K562 (cell line): ENCODE measurements at regions not wholly inside any gene's neighbourhood (a gene's known extent, or its start where the extent isn't known, plus 50 kb on each side); places are given as distances from the start of the nearest gene placed in this dataset.

Source experiments
- ATAC-seq: fragments of 200-7000 bp; cut with Tn5 transposase; 3 replicates; pipeline ENCODE4 v1.9.1; 2020; ENCODE audit warnings: moderate library complexity
- BruUV-seq: library from RNA; stranded (reverse); fragments of 400-500 nt; replicated peaks from 2 replicates; lab custom pipeline; 2021; lab: Mats Ljungman, UMichigan
- CTCF ChIA-PET: fragments of 300-600 bp; formaldehyde crosslinking; extraction: SDS; loops from one replicate; lab custom pipeline; 2021; ENCODE audit warnings: low intra/inter-chr PET ratio; lab: Yijun Ruan, JAX
- POLR2A ChIA-PET: fragments of 300-600, 350-650 bp; sonication (Branson Sonifier 250); formaldehyde crosslinking; extraction: SDS; loops from one replicate; lab custom pipeline; 2021; ENCODE audit warnings: antibody characterized with exemption, inconsistent platforms; lab: Yijun Ruan, JAX
- DNase-seq, 4 experiments: peaks; one replicate each; pipeline versions ENCODE4 v3.0.0 to v3.0.0-alpha.2; 2011 to 2018; ENCODE audit warnings: low spot score in 3 of 4, mixed read lengths in 3 of 4; ENCODE audit errors: extremely low read depth in 1 of 4
- FAIRE-seq: peaks from 2 replicates; lab custom pipeline; 2011; peaks lifted over from hg19 to GRCh38; lab: Jason Lieb, UNC
- H2AFZ ChIP-seq: 2 replicates; pipeline ENCODE4 v1.6.0; 2011; ENCODE audit warnings: low read depth, low read length, control low read depth, inconsistent platforms
- H3K27ac ChIP-seq: fragments of 200-600 bp; 3 replicates; pipeline ENCODE4 v1.8.0; 2011; ENCODE audit warnings: low read depth, mild to moderate bottlenecking, control low read depth, inconsistent platforms, low read length, moderate library complexity, mixed read lengths; ENCODE audit errors: extremely low read depth
- H3K27me3 ChIP-seq, 2 experiments: fragments of 300-600 bp in 1 of 2; 2 replicates in 1 of 2; 3 replicates in 1 of 2; pipeline versions ENCODE4 v1.6.0 to v1.8.0; 2011; ENCODE audit warnings: inconsistent platforms in 2 of 2, low read length in 2 of 2, mild to moderate bottlenecking in 1 of 2, mixed read lengths in 1 of 2, moderate library complexity in 1 of 2; ENCODE audit not compliant: control insufficient read depth in 2 of 2, insufficient read depth in 2 of 2
- H3K36me3 ChIP-seq: fragments of 300-600 bp; 3 replicates; pipeline ENCODE4 v1.8.0; 2011; ENCODE audit warnings: mild to moderate bottlenecking, low read length, inconsistent platforms; ENCODE audit not compliant: control insufficient read depth, insufficient read depth
- H3K4me1 ChIP-seq, 2 experiments: fragments of 200-600 bp in 1 of 2; replicated peaks in 1 of 2; 2 replicates in 1 of 2; 3 replicates in 1 of 2; pipeline versions ENCODE4 v1.5.1 to v1.8.0; 2011; ENCODE audit warnings: inconsistent platforms in 2 of 2, low read length in 2 of 2, mild to moderate bottlenecking in 1 of 2, mixed read lengths in 1 of 2, moderate library complexity in 1 of 2; ENCODE audit not compliant: control insufficient read depth in 2 of 2, insufficient read depth in 2 of 2
- H3K4me2 ChIP-seq: 2 replicates; pipeline ENCODE4 v1.6.1; 2011; ENCODE audit warnings: low read length, control low read depth, inconsistent platforms, mixed read lengths; ENCODE audit not compliant: insufficient read depth
- H3K4me3 ChIP-seq: fragments of 200-600 bp; sonication (generic), shearing (Covaris generic); 2 replicates; pipeline ENCODE4 v1.5.1; 2016; ENCODE audit warnings: control low read depth, inconsistent platforms
- H3K79me2 ChIP-seq: fragments of 200-600 bp; 3 replicates; pipeline ENCODE4 v1.8.0; 2011; ENCODE audit warnings: low read length, inconsistent platforms; ENCODE audit not compliant: control insufficient read depth, insufficient read depth
- H3K9ac ChIP-seq, 2 experiments: 2 replicates each; pipeline versions ENCODE4 v1.6.0 to v1.6.1; 2011; ENCODE audit warnings: low read depth in 2 of 2, low read length in 2 of 2, control low read depth in 1 of 2, inconsistent platforms in 1 of 2, mild to moderate bottlenecking in 1 of 2, mixed read lengths in 1 of 2; ENCODE audit not compliant: insufficient read depth in 1 of 2
- H3K9me1 ChIP-seq: one replicate; pipeline ENCODE4 v1.6.0; 2011; ENCODE audit warnings: inconsistent platforms, mild to moderate bottlenecking, low read length, moderate library complexity; ENCODE audit not compliant: control insufficient read depth, insufficient read depth
- H3K9me3 ChIP-seq: replicated peaks from 2 replicates; pipeline ENCODE4 v1.5.1; 2011; ENCODE audit warnings: low read depth, low read length, inconsistent platforms; ENCODE audit not compliant: control insufficient read depth, insufficient read depth
- H4K20me1 ChIP-seq: replicated peaks from 2 replicates; pipeline ENCODE4 v1.6.1; 2011; ENCODE audit warnings: low read length, inconsistent platforms, mixed read lengths; ENCODE audit not compliant: control insufficient read depth, insufficient read depth
- COPS2 ChIP-seq: fragments of 450-650 bp; conservative IDR thresholded peaks from 2 replicates; pipeline ENCODE4 v1.6.1; 2016; ENCODE audit warnings: mild to moderate bottlenecking, moderate library complexity
- EWSR1 ChIP-seq: fragments of 450-650 bp; IDR thresholded peaks from 2 replicates; pipeline ENCODE4 v1.6.1; 2018; ENCODE audit warnings: borderline replicate concordance, mild to moderate bottlenecking, low read depth, moderate library complexity; ENCODE audit not compliant: partially characterized antibody
- FUS ChIP-seq: fragments of 200-400 bp; formaldehyde crosslinking; optimal IDR thresholded peaks from 2 replicates; pipeline ENCODE3; 2017; ENCODE audit warnings: low read depth, low read length
- GTF2F1 ChIP-seq: IDR thresholded peaks from 2 replicates; pipeline ENCODE4 v1.6.1; 2011; ENCODE audit warnings: low read depth, low read length, improper control_type of control experiment
- NCOA4 ChIP-seq: fragments of 450-650 bp; IDR thresholded peaks from 2 replicates; pipeline ENCODE4 v1.6.1; 2018; ENCODE audit warnings: mild to moderate bottlenecking; ENCODE audit not compliant: partially characterized antibody
- SMC3 ChIP-seq: conservative IDR thresholded peaks from 2 replicates; pipeline ENCODE4 v1.6.1; 2011; ENCODE audit warnings: low read depth, low read length, improper control_type of control experiment; ENCODE audit not compliant: insufficient read depth
- TAF15 ChIP-seq: fragments of 200-400 bp; formaldehyde crosslinking; IDR thresholded peaks from 2 replicates; pipeline ENCODE4 v1.6.1; 2017; ENCODE audit warnings: mild to moderate bottlenecking, low read depth, low read length, moderate library complexity
- ZNF212 ChIP-seq: fragments of 450-650 bp; formaldehyde crosslinking; IDR thresholded peaks from 2 replicates; pipeline ENCODE4 v1.4.0; 2020; ENCODE audit warnings: mild to moderate bottlenecking
- ZNF24 ChIP-seq: fragments of 450-650 bp; IDR thresholded peaks from 2 replicates; pipeline ENCODE4 v1.6.1; 2016
- ZNF561 ChIP-seq: fragments of 450-650 bp; formaldehyde crosslinking; conservative IDR thresholded peaks from 2 replicates; pipeline ENCODE4 v1.4.0; 2020; ENCODE audit warnings: mild to moderate bottlenecking, moderate library complexity
- WGBS: fragments of 100-300 bp; shearing (Covaris generic); methylation state at CpG from one replicate; pipeline ENCODE4 v1.1.6; 2016; ENCODE audit warnings: low coverage, mixed read lengths; ENCODE audit not compliant: insufficient coverage; ENCODE audit errors: missing lambda C conversion rate; 5-methylcytosine and 5-hydroxymethylcytosine counted together
- in situ Hi-C: fragments of 300-500 bp; cut with MboI; formaldehyde crosslinking; loops from 4 replicates; pipeline ENCODE4 v1.15.0; 2018; ENCODE audit warnings: inconsistent platforms, mixed read lengths
- intact Hi-C: fragments of 100-400 bp; cut with micrococcal nuclease; formaldehyde crosslinking; loops from 2 replicates; pipeline ENCODE4 v1.14.2; 2022

GRCh38 chr12:92290886-92291285, 145.2 kb upstream of the BTG1 start:
- TF ChIP-seq ZNF561 (CRISPR knock-in tag) (no peak), ZNF24 (no peak), TAF15 (no peak), ZNF212 (CRISPR knock-in tag) (no peak), COPS2 (no peak), GTF2F1 (no peak), FUS (no peak), EWSR1 (no peak), NCOA4 (no peak), SMC3 (no peak)
- ChIA-PET POLR2A (interaction anchor here (0.9 to 1.1 kb wide), 2 partner anchors 8 to 145 kb away, joined by 3 to 4 read pairs; partner anchors contain the start of gene BTG1), CTCF (no interaction called here)
- in situ Hi-C loops (no loop called here), intact Hi-C loops (no loop called here)
- Histone ChIP-seq H3K36me3 (no peaks in the 10 kb centered on the region), H3K27ac (no peak overlapping the region), H3K79me2 (no peaks in the 10 kb centered on the region), H3K27me3 (no peaks in the 10 kb centered on the region), H2AFZ (no peak overlapping the region), H3K4me1 (no peaks in the 10 kb centered on the region), H3K4me3 (no peak overlapping the region), H3K9me3 (no peaks in the 10 kb centered on the region), H3K9me1 (no peaks in the 10 kb centered on the region), H3K9ac (no peak overlapping the region), H3K4me2 (no peak overlapping the region), H4K20me1 (no peaks in the 10 kb centered on the region)
- FAIRE-seq (no peak), DNase-seq (no peak), ATAC-seq (no peak)
- WGBS, result 33% methylated on average over 1 of the region's 1 CpG
- BruUV-seq, result no TSS peak
